ENCODE measurements at regions not wholly inside any gene's neighbourhood (a gene's known extent, or its start where the extent isn't known, plus 50 kb on each side); places are given as distances from the start of the nearest gene placed in this dataset.
"Not testable (repeated sequence)": the region's sequence is repeated elsewhere in the genome, so short reads cannot be mapped to it uniquely, and the experiment has no call there.

DNA sequence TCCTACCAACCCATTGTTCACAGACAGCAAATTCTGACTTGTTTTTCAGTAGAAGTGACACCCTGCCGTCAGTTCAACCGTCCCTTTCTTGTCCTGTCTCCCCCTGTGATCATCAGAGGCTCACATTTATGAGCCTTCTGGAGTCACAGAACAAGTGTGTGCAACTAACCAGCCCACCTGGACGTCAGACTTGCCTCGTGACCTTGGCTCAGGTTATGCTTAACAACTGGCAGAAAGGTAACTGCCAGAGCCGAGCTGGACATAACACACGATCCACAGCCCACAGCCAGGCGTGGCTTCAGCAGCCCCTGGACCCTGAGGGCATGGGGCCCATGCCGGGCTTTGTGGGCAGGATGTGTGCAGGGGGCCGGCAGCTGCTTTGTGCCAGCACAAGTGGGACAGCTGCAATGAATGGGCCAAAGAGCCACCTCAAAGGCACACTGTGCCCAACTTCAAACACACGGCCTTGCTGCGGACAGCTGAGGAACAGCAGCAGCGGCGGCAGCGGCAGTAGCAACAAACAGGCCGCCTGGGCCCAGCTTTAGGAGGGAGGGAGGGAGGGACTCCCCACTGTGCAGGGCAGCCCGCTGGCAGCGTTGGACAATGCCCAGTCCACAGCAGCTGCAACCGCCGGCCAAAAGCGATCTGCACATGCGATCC, 103.9 kb downstream of the ZBTB18 start:
- DNase-seq (ENCODE audit: extremely low read depth in 1 of 11, low read depth in 9 of 11, low spot score in 4 of 11) = no peak

DNA sequence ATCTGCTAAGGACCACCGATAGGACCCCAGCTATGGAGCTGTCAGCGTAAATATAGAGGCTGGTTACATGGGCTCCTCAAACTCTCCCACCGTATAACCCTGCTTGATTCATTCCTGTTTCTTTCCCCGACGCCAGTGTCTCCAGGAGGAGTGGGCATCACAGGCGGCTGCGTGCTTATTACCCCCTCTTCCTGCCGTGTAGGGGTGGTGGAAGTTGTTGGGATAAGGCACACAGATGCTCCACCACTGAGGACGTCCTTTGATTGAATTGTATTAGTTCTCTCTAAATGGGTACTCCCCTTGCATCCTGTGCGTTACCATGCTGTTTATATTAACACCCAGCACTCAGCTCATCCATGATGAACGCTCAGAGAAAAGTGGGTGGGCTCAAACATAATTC, 104.6 kb downstream of the ZBTB18 start:
- no peak for DNase-seq (ENCODE audit: extremely low read depth in 1 of 11, low read depth in 9 of 11, low spot score in 4 of 11)

DNA sequence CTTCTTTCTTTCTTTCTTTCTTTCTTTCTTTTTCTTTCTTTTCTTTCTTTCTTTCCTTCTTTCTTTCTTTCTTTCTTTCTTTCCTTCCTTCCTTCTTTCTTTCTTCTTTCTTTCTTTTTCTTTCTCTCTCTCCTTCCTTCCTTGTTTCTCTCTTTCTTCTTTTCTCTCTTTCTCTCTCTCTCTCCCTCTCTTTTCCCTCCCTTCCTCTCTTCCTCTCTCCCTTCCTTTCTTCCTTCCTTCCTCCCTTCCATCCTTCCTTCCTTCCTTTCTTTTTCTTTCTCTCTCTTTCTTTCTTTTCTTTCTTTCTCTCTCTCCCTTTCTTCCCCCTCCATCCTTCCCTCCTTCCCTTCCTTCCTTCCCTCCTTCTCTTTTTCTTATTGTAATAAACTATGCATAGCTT, 105.5 kb downstream of the ZBTB18 start:
- DNase-seq (ENCODE audit: extremely low read depth in 1 of 11, low read depth in 9 of 11, low spot score in 4 of 11) = not testable (repeated sequence)

DNA sequence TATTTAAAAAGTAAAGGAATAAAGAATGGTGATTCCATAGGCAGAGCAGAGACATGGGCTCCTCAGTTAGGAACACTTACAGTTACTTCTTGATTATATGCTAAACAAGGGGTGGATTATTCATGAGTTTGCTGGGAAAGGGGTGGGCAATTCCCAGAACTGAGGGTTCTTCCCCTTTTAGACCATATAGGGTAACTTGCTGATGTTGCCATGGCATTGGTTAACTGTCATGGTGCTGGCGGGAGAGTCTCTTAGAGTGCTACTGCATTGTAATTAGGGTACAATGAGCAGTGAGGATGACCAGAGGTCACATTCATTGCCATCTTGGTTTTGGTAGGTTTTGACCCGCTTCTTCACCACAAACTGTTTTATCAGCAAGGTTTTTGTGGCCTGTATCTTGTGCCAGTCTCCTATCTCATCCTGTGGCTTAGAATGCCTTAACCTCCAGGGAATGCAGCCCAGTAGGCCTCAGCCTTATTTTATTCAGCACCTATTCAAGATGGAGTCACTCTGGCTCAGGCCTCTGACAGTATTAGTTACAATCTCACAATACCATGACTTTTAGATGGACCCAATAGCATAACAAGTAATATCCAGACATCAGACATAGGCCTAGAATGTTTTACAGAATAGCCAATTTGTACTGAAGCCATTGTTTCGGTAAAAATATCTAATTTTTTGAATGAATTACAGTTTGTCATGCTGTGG, 106.8 kb downstream of the ZBTB18 start:
- DNase-seq (ENCODE audit: extremely low read depth in 1 of 11, low read depth in 9 of 11, low spot score in 4 of 11) = no peak

DNA sequence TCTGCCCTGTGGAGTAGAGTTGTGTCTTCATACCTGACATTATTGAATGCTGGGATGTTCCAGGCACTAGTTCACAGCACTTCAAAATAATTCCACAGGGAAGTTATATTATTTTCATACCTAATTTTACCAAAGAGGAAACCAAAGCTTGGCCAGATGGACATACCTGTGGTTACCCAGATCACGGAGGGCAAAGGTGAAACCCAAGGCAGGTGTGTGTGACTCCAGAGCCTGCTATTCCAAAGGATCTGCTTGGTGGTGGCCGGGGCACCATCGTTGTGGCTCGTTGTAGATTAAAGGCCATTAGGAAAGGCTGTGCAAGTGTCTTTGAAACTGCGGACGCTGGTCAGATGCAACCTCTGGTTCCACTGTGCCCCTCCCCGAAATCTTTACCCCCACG, 108.6 kb downstream of the ZBTB18 start:
- no peak for DNase-seq (ENCODE audit: extremely low read depth in 1 of 11, low read depth in 9 of 11, low spot score in 4 of 11)

DNA sequence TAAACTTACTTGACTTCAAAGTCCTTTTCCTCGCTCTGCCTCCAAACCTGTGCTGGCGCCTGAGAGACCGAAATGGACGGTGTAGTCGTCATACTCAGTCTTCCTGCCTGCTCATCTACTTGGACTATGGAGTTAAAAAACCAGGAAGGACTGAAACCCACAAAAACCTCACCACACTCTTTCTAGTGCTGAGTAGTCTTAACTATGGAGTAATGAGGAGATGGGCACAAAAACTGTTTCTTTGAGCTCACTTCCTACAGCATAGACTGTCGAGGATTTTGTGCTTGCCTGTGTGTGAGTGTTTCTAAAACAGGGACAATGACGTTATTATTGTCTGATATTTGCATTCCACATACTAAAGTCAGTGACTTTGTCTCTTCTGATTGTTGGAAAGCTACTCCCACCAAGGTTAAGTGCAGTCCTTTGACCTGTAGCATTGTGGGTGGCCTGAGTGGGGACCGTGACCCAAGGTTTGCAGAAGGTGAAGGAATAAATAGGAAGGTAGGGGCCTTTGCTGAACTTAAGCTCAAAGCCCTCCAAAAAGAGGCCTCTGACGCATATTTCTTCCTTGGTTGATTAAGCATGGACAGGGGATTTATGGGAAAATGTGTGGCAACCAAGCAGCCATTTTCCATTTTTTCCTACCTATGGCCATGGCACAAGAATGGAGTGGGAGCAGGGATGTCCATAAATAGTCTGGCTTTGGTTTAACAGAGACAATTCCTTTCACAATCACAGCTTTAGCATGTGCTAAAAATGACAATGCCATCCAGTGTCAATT, 109.6 kb downstream of the ZBTB18 start:
- DNase-seq (ENCODE audit: extremely low read depth in 1 of 11, low read depth in 9 of 11, low spot score in 4 of 11) = no peak

DNA sequence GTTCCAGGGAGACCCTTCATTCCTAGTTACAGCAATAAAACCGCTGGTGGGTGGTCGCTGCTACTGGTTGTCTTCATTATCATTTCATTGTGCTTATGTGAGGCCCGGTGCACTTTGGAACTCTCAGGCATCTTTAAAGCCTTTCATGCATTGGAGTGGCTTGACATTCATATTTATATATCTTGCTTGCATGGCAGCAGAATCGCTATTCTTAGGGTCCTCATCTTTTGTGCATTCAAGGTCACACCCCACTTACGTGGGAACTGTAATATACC, 110.1 kb downstream of the ZBTB18 start:
- no peak for DNase-seq (ENCODE audit: extremely low read depth in 1 of 11, low read depth in 9 of 11, low spot score in 4 of 11)

DNA sequence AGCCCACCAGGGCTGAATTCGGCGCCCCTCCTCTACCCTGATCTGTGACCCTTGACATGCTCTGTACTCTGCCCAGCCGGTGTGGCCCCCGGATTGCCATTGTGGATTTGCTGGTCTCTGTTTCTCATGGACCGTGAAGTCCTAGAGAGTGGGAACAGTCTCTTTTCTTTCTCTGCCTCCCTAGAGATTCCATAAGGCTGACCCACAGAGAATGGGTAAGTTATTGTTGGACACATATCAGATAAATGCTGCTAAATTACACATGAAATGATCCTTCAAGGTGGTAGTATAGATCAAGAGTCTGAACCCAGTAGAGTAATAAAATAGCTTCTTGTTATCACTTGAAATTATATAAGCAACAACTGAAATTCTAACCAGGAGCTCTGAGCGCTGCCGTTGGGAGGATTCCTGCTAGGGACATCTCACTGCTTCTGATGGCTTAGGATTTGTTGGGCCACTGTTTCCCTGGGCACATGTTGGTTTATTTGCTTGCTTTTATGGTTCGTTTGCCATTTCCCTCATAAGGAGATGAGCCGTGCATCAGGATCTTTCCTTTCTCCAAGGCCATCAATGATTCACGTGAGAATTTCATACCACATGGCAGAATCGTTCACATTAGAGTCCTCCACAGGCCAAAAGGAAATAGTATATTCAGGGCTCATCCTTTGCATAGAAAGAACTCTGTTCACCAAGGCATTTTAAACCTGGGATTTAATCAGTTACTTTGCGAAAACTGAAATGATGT, 111.9 kb downstream of the ZBTB18 start:
- no peak for DNase-seq (ENCODE audit: extremely low read depth in 1 of 11, low read depth in 9 of 11, low spot score in 4 of 11)

DNA sequence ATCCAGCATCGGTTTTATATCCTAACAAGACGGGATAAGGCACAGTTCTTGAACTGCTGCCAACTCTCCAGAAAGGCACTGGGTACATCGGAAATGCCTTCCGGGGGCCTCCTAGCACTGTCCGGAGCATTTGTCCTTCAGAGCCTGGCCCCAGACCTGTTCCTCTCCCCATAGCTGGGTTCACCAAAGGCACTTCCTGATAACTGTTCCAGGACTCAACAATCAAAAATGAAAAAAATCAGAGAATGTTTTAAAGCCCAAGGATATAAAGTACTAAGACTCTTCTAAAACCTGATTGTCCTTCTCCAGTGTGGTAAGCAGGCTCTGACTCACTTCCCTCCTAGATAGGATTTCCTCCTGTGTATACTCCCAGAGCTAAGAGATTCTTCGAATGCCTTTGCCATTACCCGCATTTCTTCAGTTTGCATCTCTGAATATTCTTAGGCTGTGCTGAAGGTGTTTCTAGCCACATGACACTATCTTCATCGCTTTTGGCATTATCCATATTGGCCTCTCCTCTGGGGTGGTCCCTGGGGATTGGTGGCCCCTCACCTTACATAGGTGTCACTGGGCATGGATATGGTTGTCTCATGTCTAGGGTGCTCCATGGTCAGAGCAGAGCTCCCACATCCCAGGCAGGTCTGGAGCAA, 112.9 kb downstream of the ZBTB18 start:
- DNase-seq (ENCODE audit: extremely low read depth in 1 of 11, low read depth in 9 of 11, low spot score in 4 of 11) = peak in 2 of 11 donors; percentile 24 to 30

DNA sequence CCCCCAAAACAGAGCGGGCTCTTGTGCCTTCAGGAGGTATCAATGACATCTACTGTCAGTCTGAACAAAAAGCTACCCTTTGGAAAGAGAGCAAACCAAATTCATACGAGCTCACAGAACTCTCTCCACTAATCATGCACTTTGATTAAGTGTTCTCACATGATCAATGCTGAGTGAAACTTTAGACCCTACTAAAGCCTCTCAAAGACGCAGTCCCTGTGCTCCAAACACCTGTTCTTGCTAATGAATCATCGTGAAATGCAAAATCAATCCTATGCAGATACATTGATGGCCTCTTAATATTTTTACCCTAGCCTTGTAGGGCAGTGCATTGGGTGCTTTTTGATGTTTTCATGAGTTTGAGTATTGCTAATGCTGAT, 113.4 kb downstream of the ZBTB18 start:
- no peak for DNase-seq (ENCODE audit: extremely low read depth in 1 of 11, low read depth in 9 of 11, low spot score in 4 of 11)

DNA sequence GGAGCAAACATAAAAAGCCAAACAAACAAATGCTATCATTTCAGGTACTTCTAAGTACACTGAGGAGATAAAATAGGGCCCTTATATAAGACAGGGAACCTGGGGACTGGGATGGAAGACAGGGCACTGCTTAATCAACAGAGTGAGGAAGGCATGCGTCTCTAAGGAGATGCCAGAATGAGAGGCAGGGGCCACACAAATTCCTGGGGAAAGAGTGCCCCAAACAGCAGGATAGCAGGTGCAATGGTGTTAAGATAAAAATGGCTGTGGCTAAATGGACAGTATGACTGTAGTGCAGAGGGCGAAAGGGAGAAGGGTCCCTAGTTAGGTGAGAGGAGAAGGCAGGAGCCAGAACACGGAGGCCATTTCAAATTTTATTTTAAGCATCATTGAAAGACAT, 113.9 kb downstream of the ZBTB18 start:
- no peak for DNase-seq (ENCODE audit: extremely low read depth in 1 of 11, low read depth in 9 of 11, low spot score in 4 of 11)

DNA sequence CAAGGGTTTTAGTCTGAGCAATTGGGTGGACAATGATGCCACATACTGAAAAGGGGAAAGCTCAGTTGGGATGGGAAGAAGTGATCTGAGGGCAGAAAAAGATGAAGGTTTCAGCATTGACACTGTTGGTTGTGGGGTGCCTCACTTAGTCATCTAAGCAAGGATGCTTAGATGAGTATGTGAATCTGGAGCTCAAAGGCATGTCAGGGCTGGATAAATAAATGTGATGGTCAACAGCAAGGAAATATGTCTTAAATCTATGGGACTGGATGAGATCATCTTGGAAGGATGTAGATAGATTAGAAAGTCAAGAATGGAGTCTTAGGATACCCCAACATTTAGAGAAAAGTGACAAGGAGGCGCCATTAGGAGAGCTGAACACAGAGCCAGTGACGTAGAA, 114.6 kb downstream of the ZBTB18 start:
- no peak for DNase-seq (ENCODE audit: extremely low read depth in 1 of 11, low read depth in 9 of 11, low spot score in 4 of 11)

DNA sequence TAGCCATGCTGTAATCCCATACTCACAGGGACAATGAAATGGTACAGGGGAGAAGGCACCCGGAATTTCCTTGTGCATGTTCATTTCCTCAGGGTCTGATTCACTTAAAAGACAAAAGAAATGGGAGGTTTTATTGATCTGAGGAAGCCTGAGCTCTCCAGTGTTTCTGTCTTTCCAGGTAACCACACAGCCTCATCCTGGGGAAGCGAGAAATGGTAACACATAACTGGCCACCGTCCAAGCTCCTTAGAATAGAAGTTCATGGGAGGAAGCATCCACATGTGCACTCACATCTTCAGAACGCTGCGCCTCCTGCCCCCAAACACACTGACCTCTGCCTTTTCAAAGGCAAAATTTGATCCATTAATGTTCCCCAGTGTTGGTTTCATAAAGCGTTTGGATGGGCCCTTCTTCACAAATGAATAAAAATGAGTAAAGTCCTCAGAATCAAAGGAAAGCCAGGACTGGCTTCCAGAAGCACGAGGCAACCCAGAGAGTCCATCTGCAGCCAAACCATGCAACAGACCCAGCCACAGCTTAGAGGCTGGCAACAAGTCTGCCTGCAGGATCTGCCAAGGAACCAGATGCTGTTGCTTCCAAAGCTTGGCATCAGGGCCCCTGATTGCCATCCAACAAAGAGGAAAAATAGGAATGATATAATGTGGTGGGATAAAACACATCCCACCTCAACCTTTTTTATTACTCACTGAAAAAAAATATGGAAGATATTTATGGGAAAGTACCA, 120.3 kb downstream of the ZBTB18 start:
- DNase-seq (ENCODE audit: extremely low read depth in 1 of 11, low read depth in 9 of 11, low spot score in 4 of 11) = no peak

DNA sequence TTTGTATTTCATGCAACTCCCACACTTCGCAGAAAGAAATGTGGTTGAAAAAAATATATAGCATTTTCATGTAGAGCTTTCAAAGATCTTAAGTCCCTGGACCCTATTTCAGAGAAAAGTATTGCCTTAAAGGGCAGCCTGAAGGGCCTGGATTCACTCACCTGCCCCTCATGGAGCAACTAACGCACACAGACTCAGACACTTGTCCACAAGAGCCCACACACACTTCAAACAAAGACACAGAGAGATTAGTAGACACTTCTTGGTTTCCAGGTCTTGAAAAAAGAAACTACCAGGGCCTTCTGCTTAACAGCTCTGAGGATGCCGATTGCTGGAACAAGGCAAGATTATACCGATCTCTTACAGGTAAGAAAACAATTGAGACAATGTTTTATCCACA, 122.2 kb downstream of the ZBTB18 start:
- DNase-seq (ENCODE audit: extremely low read depth in 1 of 11, low read depth in 9 of 11, low spot score in 4 of 11) = no peak

DNA sequence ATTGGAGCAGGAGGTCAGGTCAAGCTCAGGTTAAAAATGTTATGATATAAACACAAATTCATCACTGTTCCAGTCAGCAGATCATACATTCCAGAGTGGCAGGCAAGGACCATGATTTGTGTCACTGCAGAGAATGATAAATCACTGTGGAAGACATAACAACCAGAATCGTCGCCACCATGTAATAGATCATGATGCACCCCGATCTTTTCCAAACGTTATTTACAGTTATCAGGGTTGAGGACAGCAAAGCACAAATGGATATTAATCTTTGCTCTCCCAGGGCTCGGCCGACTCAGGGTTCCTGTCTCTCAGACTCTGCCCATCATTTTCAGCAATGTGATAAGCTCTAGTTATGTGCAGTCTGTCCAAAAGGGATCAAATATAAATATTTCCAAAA, 122.7 kb downstream of the ZBTB18 start:
- no peak for DNase-seq (ENCODE audit: extremely low read depth in 1 of 11, low read depth in 9 of 11, low spot score in 4 of 11)

DNA sequence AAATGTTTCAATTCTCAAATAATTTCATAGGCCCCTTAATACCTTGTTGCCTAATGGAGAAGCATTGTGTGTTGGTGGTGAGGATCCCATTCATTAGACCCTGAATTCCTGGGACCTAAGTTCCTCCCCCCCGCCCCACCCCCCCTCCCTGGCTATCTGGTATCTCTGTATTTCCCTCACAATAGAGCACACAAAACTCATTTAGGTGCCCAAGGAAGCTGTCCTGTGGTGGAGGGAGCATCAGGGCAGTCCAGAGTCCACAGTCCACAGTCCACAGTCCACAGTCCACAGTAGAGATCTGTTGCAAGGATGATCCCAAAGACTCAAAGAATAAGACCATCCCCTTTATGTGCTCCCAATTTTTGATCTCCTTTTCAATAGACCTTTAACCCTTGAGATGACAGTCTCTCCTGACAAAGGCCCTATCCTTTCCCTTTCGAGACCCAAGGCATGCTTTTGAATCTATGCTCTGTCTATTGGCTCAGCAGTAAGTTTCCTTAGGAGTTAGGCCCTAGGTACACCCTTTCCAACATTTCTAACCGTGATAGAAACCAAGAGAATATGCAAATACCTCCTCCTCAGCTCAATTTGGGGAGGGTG, 123.9 kb downstream of the ZBTB18 start:
- DNase-seq (ENCODE audit: extremely low read depth in 1 of 11, low read depth in 9 of 11, low spot score in 4 of 11) = no peak

DNA sequence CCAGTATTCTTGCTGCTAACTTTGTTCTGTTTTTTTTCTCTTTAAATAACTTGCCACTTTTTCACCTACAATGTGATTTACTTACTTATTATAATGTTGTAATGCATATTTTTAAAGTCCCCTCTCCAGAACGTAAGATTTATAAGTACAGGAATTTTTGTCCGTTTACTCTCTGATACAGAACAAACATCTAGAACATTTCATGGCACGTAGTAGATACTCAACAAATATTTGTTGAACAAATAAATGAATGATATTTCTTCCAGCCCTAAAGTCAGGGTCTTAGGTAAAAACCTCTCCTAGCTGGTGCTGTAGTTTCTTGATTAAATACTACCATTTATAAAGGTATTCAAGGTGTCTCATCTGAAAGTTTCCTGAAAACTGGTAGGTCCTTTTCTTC, 125.1 kb downstream of the ZBTB18 start:
- DNase-seq (ENCODE audit: extremely low read depth in 1 of 11, low read depth in 9 of 11, low spot score in 4 of 11) = no peak

DNA sequence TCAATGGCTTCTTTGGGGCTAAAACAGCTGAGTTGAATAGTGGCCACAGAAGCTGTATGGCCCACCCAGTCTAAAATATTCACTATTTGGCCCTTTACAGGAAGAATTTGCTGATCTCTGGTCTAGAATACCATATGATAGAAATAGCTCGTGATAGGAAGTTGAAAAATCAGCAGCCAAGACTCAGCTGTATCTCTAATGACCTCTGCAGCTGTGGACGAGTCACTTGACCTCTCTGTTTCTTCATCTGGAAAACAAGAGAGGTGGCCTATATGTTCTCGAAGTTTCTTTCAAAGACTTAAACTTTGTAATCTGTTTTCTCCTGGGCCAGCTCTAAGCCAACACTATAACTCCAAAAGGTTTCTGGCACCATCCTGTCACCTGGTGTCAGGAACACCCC, 129.2 kb downstream of the ZBTB18 start:
- no peak for DNase-seq (ENCODE audit: extremely low read depth in 1 of 11, low read depth in 9 of 11, low spot score in 4 of 11)
